ENCODE measurements at regions not wholly inside any gene's neighbourhood (a gene's known extent, or its start where the extent isn't known, plus 50 kb on each side); places are given as distances from the start of the nearest gene placed in this dataset.

DNA sequence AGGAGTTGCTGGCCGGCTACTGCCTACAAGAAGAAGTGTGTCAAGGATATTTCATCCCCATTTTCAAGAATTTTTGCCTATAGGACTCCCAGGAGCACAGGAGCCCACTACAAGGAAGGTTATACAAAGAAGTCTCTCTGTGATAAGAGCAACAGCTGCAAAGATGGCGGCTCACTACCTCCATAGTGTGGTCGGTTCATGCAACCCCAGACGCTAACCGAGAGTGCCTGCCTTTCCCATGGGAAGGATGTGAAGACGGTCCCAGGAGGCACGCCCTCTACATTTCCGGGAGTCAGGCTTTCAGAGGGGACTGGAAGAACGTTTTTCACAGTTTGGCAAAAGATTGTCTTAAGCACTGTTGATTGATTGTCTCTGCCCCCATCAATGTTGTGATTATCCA is 816.3 kb downstream of the QKI start:
- no peaks in the 10 kb centered on the region for H3K9me1 ChIP-seq (ENCODE audit: control insufficient read depth, extremely low read depth, insufficient read depth, low read length)
- H3K9ac ChIP-seq (ENCODE audit: control insufficient read depth, extremely low read depth, insufficient read depth, low read length), result no peak overlapping the region
- TF ChIP-seq CTCF (optimal IDR thresholded peaks at IDR 0.05 in 1 of 3, IDR thresholded peaks at IDR 0.05 in 1 of 3, conservative IDR thresholded peaks at IDR 0.05 in 1 of 3; ENCODE audit: extremely low read depth in 1 of 3, insufficient read depth in 2 of 3, low read length in 3 of 3) (no peak), EZH2 (IDR thresholded peaks at IDR 0.05; ENCODE audit: low read length) (no peak)
- dilution Hi-C loops (cut with MboI; ENCODE audit: extremely low pct_ligation_motif_present, low sequenced_read_pairs), result no loop called here
- H3K9me3 ChIP-seq (ENCODE audit: control insufficient read depth, low read depth, low read length), result peaks cover 2% of the 10 kb centered on the region
- no peaks in the 10 kb centered on the region for H3K4me1 ChIP-seq (ENCODE audit: control insufficient read depth, extremely low read depth, insufficient read depth, low read length)
- DNase-seq (ENCODE audit: low read depth, low spot score) (no peak), FAIRE-seq (no peak)
- H3K27me3 ChIP-seq (ENCODE audit: control insufficient read depth, extremely low read depth, insufficient read depth, low read length), result no peaks in the 10 kb centered on the region
- H3K4me2 ChIP-seq (ENCODE audit: control insufficient read depth, extremely low read depth, insufficient read depth, low read depth, low read length), result no peak overlapping the region
- H3K27ac ChIP-seq (ENCODE audit: control insufficient read depth, insufficient read depth, low read length), result no peak overlapping the region
- no peaks in the 10 kb centered on the region for H3K36me3 ChIP-seq (ENCODE audit: control insufficient read depth in 2 of 2, extremely low read depth in 1 of 2, insufficient read depth in 2 of 2, low read length in 2 of 2)
- H2AFZ ChIP-seq (ENCODE audit: control insufficient read depth, low read length), result no peak overlapping the region
- H4K20me1 ChIP-seq (ENCODE audit: control insufficient read depth, extremely low read depth, insufficient read depth, low read length), result no peaks in the 10 kb centered on the region
- no peaks in the 10 kb centered on the region for H3K79me2 ChIP-seq (ENCODE audit: control insufficient read depth, insufficient read depth, low read length)
- H3K4me3 ChIP-seq (ENCODE audit: control insufficient read depth in 2 of 3, extremely low read depth in 1 of 3, insufficient read depth in 2 of 3, low read depth in 1 of 3, low read length in 3 of 3), result no peak overlapping the region

GRCh38 chr6:164230259-164230658 is 815.7 kb downstream of the QKI start:
- dilution Hi-C loops (cut with MboI; ENCODE audit: extremely low pct_ligation_motif_present, low sequenced_read_pairs), result no loop called here

More at GRCh38 chr6:164230259-164230658, 815.7 kb downstream of the QKI start:
- Histone ChIP-seq H3K4me3 (ENCODE audit: control insufficient read depth in 2 of 3, extremely low read depth in 1 of 3, insufficient read depth in 2 of 3, low read depth in 1 of 3, low read length in 3 of 3) (no peak overlapping the region), H3K9ac (ENCODE audit: control insufficient read depth, extremely low read depth, insufficient read depth, low read length) (no peak overlapping the region), H4K20me1 (ENCODE audit: control insufficient read depth, extremely low read depth, insufficient read depth, low read length) (no peaks in the 10 kb centered on the region), H3K9me3 (ENCODE audit: control insufficient read depth, low read depth, low read length) (peaks cover 2% of the 10 kb centered on the region), H3K27me3 (ENCODE audit: control insufficient read depth, extremely low read depth, insufficient read depth, low read length) (no peaks in the 10 kb centered on the region), H3K36me3 (ENCODE audit: control insufficient read depth in 2 of 2, extremely low read depth in 1 of 2, insufficient read depth in 2 of 2, low read length in 2 of 2) (no peaks in the 10 kb centered on the region), H3K4me1 (ENCODE audit: control insufficient read depth, extremely low read depth, insufficient read depth, low read length) (no peaks in the 10 kb centered on the region), H3K79me2 (ENCODE audit: control insufficient read depth, insufficient read depth, low read length) (no peaks in the 10 kb centered on the region), H3K4me2 (ENCODE audit: control insufficient read depth, extremely low read depth, insufficient read depth, low read depth, low read length) (no peak overlapping the region), H3K9me1 (ENCODE audit: control insufficient read depth, extremely low read depth, insufficient read depth, low read length) (no peaks in the 10 kb centered on the region), H2AFZ (ENCODE audit: control insufficient read depth, low read length) (no peak overlapping the region), H3K27ac (ENCODE audit: control insufficient read depth, insufficient read depth, low read length) (no peak overlapping the region)
- DNase-seq (ENCODE audit: low read depth, low spot score), result no peak
- TF ChIP-seq EZH2 (IDR thresholded peaks at IDR 0.05; ENCODE audit: low read length) (no peak), CTCF (optimal IDR thresholded peaks at IDR 0.05 in 1 of 3, IDR thresholded peaks at IDR 0.05 in 1 of 3, conservative IDR thresholded peaks at IDR 0.05 in 1 of 3; ENCODE audit: extremely low read depth in 1 of 3, insufficient read depth in 2 of 3, low read length in 3 of 3) (no peak)
- FAIRE-seq, result no peak

Data from keratinocyte (primary cell).